ENCODE measurements at regions not wholly inside any gene's neighbourhood (a gene's known extent, or its start where the extent isn't known, plus 50 kb on each side); places are given as distances from the start of the nearest gene placed in this dataset.

DNA sequence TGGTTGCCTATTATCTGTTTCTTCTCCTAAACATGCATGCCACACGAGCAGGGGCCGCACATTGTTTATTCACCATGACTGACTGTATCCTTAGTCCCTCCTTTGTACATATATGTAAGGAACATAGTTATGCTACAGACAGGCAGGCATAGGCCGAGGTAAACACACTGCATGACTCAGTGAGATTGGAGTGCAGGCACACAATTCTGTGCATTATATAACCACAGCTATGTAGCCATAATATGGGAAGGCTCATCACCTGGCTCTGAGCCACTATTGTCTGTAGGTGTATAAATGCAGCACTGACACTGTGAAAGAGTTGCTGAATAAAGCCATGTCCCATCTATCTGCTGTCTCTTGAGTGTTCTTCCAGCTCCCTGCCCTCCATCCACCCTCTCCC is 431.6 kb downstream of the IDS start:
- H3K4ac ChIP-seq (ENCODE audit: low read length), result no peak overlapping the region
- H2BK120ac ChIP-seq (ENCODE audit: low read depth, low read length), result no peak overlapping the region
- no peak for DNase-seq (ENCODE audit: low spot score)
- no CpG with 5 or more reads among the region's 3 CpGs for WGBS, 2 donors (ENCODE audit: extremely low coverage in 2 of 2, insufficient read length in 2 of 2, insufficient replicate concordance in 1 of 2)
- no peak overlapping the region for H2BK15ac ChIP-seq (ENCODE audit: low read length)
- H3K4me1 ChIP-seq (ENCODE audit: control insufficient read depth in 2 of 2, insufficient read depth in 1 of 2, low read depth in 1 of 2, low read length in 2 of 2), result no peaks in the 10 kb centered on the region
- H3K36me3 ChIP-seq (replicated peaks in 1 of 2; ENCODE audit: control insufficient read depth in 2 of 2, insufficient read depth in 2 of 2, low read length in 2 of 2), result no peaks in the 10 kb centered on the region
- H4K8ac ChIP-seq (ENCODE audit: low read depth, low read length), result no peak overlapping the region
- peaks cover 2% of the 10 kb centered on the region for H3K79me1 ChIP-seq (ENCODE audit: low read depth, low read length)
- no peak overlapping the region for H3K23ac ChIP-seq (ENCODE audit: low read depth, low read length, poor library complexity)
- no peak overlapping the region for H4K91ac ChIP-seq (ENCODE audit: low read depth, low read length, poor library complexity)
- no peak overlapping the region for H3K4me2 ChIP-seq (ENCODE audit: insufficient read depth, low read length, poor library complexity, severe bottlenecking)
- H2BK12ac ChIP-seq (ENCODE audit: low read length), result no peak overlapping the region
- no peak overlapping the region for H2AK5ac ChIP-seq (ENCODE audit: low read depth, low read length)
- H2AFZ ChIP-seq (ENCODE audit: low read length), result no peak overlapping the region
- H3K27ac ChIP-seq (replicated peaks; ENCODE audit: low read length), result no peak overlapping the region
- no peaks in the 10 kb centered on the region for H3K9me3 ChIP-seq (replicated peaks in 1 of 2; ENCODE audit: control insufficient read depth in 2 of 2, insufficient read depth in 1 of 2, low read depth in 1 of 2, low read length in 2 of 2)
- no peak overlapping the region for H2BK5ac ChIP-seq (ENCODE audit: low read length)
- H3K14ac ChIP-seq (ENCODE audit: low read length), result no peak overlapping the region
- H3K4me3 ChIP-seq (ENCODE audit: low read length in 2 of 2), result no peak overlapping the region
- no peak overlapping the region for H3K9ac ChIP-seq (ENCODE audit: low read depth, low read length, poor library complexity)
- no peaks in the 10 kb centered on the region for H3K27me3 ChIP-seq (ENCODE audit: control insufficient read depth in 3 of 3, insufficient read depth in 3 of 3, low read depth in 1 of 3, low read length in 3 of 3)
- no peak overlapping the region for H3K18ac ChIP-seq (ENCODE audit: low read length)

DNA sequence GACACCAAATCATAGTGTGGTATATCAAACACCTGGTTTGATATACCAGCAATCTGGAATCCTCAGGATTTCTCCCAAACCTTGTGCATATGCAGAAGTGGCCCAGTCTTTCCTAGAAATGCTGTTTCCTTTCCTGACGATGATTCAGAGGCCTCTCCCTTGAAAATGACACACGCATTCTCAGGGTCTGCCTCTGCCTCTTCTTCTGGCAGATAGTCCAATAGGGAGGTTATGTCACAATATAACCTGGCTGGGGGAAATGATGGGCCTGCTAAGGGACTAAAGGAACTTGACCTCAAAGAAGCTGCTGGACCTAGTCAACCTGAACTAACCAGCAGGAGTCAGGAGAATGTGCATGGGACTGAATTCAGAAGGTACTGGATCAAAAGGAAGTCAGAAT is 435.2 kb downstream of the IDS start:
- H2BK120ac ChIP-seq (ENCODE audit: low read depth, low read length), result no peak overlapping the region
- H2BK5ac ChIP-seq (ENCODE audit: low read length), result no peak overlapping the region
- no peaks in the 10 kb centered on the region for H3K4me1 ChIP-seq (ENCODE audit: control insufficient read depth in 2 of 2, insufficient read depth in 1 of 2, low read depth in 1 of 2, low read length in 2 of 2)
- H3K27me3 ChIP-seq (ENCODE audit: control insufficient read depth in 3 of 3, insufficient read depth in 3 of 3, low read depth in 1 of 3, low read length in 3 of 3), result no peaks in the 10 kb centered on the region
- no peak overlapping the region for H3K9ac ChIP-seq (ENCODE audit: low read depth, low read length, poor library complexity)
- no peak overlapping the region for H2AFZ ChIP-seq (ENCODE audit: low read length)
- H3K79me1 ChIP-seq (ENCODE audit: low read depth, low read length), result peaks cover 2% of the 10 kb centered on the region
- H3K14ac ChIP-seq (ENCODE audit: low read length), result no peak overlapping the region
- no peak overlapping the region for H3K18ac ChIP-seq (ENCODE audit: low read length)
- no peak overlapping the region for H3K4me2 ChIP-seq (ENCODE audit: insufficient read depth, low read length, poor library complexity, severe bottlenecking)
- no peak overlapping the region for H3K4ac ChIP-seq (ENCODE audit: low read length)
- H2BK12ac ChIP-seq (ENCODE audit: low read length), result no peak overlapping the region
- no peaks in the 10 kb centered on the region for H3K9me3 ChIP-seq (replicated peaks in 1 of 2; ENCODE audit: control insufficient read depth in 2 of 2, insufficient read depth in 1 of 2, low read depth in 1 of 2, low read length in 2 of 2)
- no peak overlapping the region for H2AK5ac ChIP-seq (ENCODE audit: low read depth, low read length)
- no peak overlapping the region for H2BK15ac ChIP-seq (ENCODE audit: low read length)
- WGBS, 2 donors (ENCODE audit: extremely low coverage in 2 of 2, insufficient read length in 2 of 2, insufficient replicate concordance in 1 of 2), result no CpG with 5 or more reads among the region's 2 CpGs
- no peak overlapping the region for H3K23ac ChIP-seq (ENCODE audit: low read depth, low read length, poor library complexity)
- H3K27ac ChIP-seq (replicated peaks; ENCODE audit: low read length), result no peak overlapping the region
- H4K91ac ChIP-seq (ENCODE audit: low read depth, low read length, poor library complexity), result no peak overlapping the region
- no peak for DNase-seq (ENCODE audit: low spot score)
- no peaks in the 10 kb centered on the region for H3K36me3 ChIP-seq (replicated peaks in 1 of 2; ENCODE audit: control insufficient read depth in 2 of 2, insufficient read depth in 2 of 2, low read length in 2 of 2)
- H4K8ac ChIP-seq (ENCODE audit: low read depth, low read length), result no peak overlapping the region
- no peak overlapping the region for H3K4me3 ChIP-seq (ENCODE audit: low read length in 2 of 2)

DNA sequence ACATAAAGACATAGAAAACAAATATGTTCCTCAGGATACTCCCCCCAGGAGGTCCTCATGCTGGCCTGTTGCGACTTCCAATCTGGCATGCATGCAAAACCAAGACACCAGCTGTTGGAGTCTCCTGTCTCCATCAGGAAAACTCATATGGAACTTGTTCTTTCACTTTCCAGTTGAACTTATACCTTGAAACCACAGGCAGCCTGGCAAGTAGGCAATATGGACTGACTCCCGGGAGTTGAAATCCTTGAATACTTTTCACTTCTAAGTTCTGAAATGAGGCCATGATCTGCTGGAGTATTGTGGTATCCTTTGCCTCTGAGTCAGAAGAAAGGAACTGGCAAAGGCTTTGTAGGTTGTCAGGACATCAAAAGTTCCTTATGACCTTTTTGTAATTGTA is 444.2 kb downstream of the IDS start:
- Histone ChIP-seq H3K14ac (ENCODE audit: low read length) (no peak overlapping the region), H4K91ac (ENCODE audit: low read depth, low read length, poor library complexity) (no peak overlapping the region), H2BK5ac (ENCODE audit: low read length) (no peak overlapping the region), H3K9me3 (replicated peaks in 1 of 2; ENCODE audit: control insufficient read depth in 2 of 2, insufficient read depth in 1 of 2, low read depth in 1 of 2, low read length in 2 of 2) (no peaks in the 10 kb centered on the region), H3K27me3 (ENCODE audit: control insufficient read depth in 3 of 3, insufficient read depth in 3 of 3, low read depth in 1 of 3, low read length in 3 of 3) (no peaks in the 10 kb centered on the region), H4K8ac (ENCODE audit: low read depth, low read length) (no peak overlapping the region), H3K9ac (ENCODE audit: low read depth, low read length, poor library complexity) (no peak overlapping the region), H2AK5ac (ENCODE audit: low read depth, low read length) (no peak overlapping the region), H2BK12ac (ENCODE audit: low read length) (no peak overlapping the region), H2BK120ac (ENCODE audit: low read depth, low read length) (no peak overlapping the region), H2AFZ (ENCODE audit: low read length) (no peak overlapping the region), H3K4ac (ENCODE audit: low read length) (no peak overlapping the region), H3K4me1 (ENCODE audit: control insufficient read depth in 2 of 2, insufficient read depth in 1 of 2, low read depth in 1 of 2, low read length in 2 of 2) (no peaks in the 10 kb centered on the region), H3K4me3 (ENCODE audit: low read length in 2 of 2) (no peak overlapping the region), H3K79me1 (ENCODE audit: low read depth, low read length) (no peaks in the 10 kb centered on the region), H3K4me2 (ENCODE audit: insufficient read depth, low read length, poor library complexity, severe bottlenecking) (no peak overlapping the region), H2BK15ac (ENCODE audit: low read length) (no peak overlapping the region), H3K18ac (ENCODE audit: low read length) (no peak overlapping the region), H3K23ac (ENCODE audit: low read depth, low read length, poor library complexity) (no peak overlapping the region), H3K36me3 (replicated peaks in 1 of 2; ENCODE audit: control insufficient read depth in 2 of 2, insufficient read depth in 2 of 2, low read length in 2 of 2) (no peaks in the 10 kb centered on the region), H3K27ac (replicated peaks; ENCODE audit: low read length) (no peak overlapping the region)
- no CpG with 5 or more reads among the region's 2 CpGs for WGBS, 2 donors (ENCODE audit: extremely low coverage in 2 of 2, insufficient read length in 2 of 2, insufficient replicate concordance in 1 of 2)
- no peak for DNase-seq (ENCODE audit: low spot score)

Measured in neuronal stem cell (in vitro differentiated cells).